HG03439 (cell line): ENCODE measurements at regions not wholly inside any gene's neighbourhood (a gene's known extent, or its start where the extent isn't known, plus 50 kb on each side); places are given as distances from the start of the nearest gene placed in this dataset.

Experiments used
- ATAC-seq: cut with Tn5 transposase; IDR thresholded peaks from one replicate; pipeline ENCODE4 v1.9.1; 2021; ENCODE audit warnings: mild to moderate bottlenecking, moderate library complexity; ENCODE audit not compliant: unreplicated experiment

GRCh38 chr11:112771851-112772250, 189.4 kb upstream of the NCAM1 start:
- ATAC-seq: no peak

- ATAC-seq: no peak
Measured at GRCh38 chr11:112773264-112773663, 188.0 kb upstream of the NCAM1 start.

GRCh38 chr11:112776834-112777233, 184.4 kb upstream of the NCAM1 start:
- no peak for ATAC-seq

- ATAC-seq: no peak
Measured at GRCh38 chr11:112777283-112777751, 183.9 kb upstream of the NCAM1 start.

- no peak for ATAC-seq
Measured at GRCh38 chr11:112778091-112778876, 182.9 kb upstream of the NCAM1 start.

GRCh38 chr11:112778877-112779266, 182.3 kb upstream of the NCAM1 start:
- no peak for ATAC-seq

- ATAC-seq: no peak
Measured at GRCh38 chr11:112780351-112781087, 180.7 kb upstream of the NCAM1 start.

- no peak for ATAC-seq
Measured at GRCh38 chr11:112783945-112784322, 177.3 kb upstream of the NCAM1 start.

GRCh38 chr11:112784323-112785073, 176.7 kb upstream of the NCAM1 start:
- no peak for ATAC-seq

- ATAC-seq: no peak
Measured at GRCh38 chr11:112785149-112785548, 176.1 kb upstream of the NCAM1 start.

- ATAC-seq: no peak
Measured at GRCh38 chr11:112785719-112786118, 175.5 kb upstream of the NCAM1 start.

- ATAC-seq: no peak
Measured at GRCh38 chr11:112786196-112786595, 175.0 kb upstream of the NCAM1 start.

GRCh38 chr11:112786886-112787530, 174.2 kb upstream of the NCAM1 start:
- no peak for ATAC-seq

GRCh38 chr11:112789481-112789880, 171.7 kb upstream of the NCAM1 start:
- ATAC-seq: no peak

GRCh38 chr11:112790286-112790685, 170.9 kb upstream of the NCAM1 start:
- ATAC-seq: no peak

GRCh38 chr11:112792070-112792469, 169.2 kb upstream of the NCAM1 start:
- no peak for ATAC-seq

GRCh38 chr11:112793416-112793815, 167.8 kb upstream of the NCAM1 start:
- no peak for ATAC-seq

- ATAC-seq: no peak
Measured at GRCh38 chr11:112794331-112794846, 166.8 kb upstream of the NCAM1 start.

- no peak for ATAC-seq
Measured at GRCh38 chr11:112795142-112795815, 165.9 kb upstream of the NCAM1 start.
